Fibroblast of the aortic adventitia (primary cell): ENCODE measurements at regions not wholly inside any gene's neighbourhood (a gene's known extent, or its start where the extent isn't known, plus 50 kb on each side); places are given as distances from the start of the nearest gene placed in this dataset.

ENCODE experiments used
- DNase-seq: peaks from one replicate; pipeline ENCODE4 v3.0.0-alpha.2; 2010; ENCODE audit warnings: low read depth
- H3K4me3 ChIP-seq: 2 replicates; pipeline ENCODE4 v1.5.1; 2011; ENCODE audit warnings: low read depth, mild to moderate bottlenecking, control low read depth, low read length, moderate library complexity
- TF ChIP-seq, protein P1 (sequence below): IDR thresholded peaks from 2 replicates; pipeline ENCODE4 v1.5.1; 2011; ENCODE audit warnings: mild to moderate bottlenecking, low read length, control low read depth, inconsistent platforms; ENCODE audit not compliant: insufficient read depth

DNA sequence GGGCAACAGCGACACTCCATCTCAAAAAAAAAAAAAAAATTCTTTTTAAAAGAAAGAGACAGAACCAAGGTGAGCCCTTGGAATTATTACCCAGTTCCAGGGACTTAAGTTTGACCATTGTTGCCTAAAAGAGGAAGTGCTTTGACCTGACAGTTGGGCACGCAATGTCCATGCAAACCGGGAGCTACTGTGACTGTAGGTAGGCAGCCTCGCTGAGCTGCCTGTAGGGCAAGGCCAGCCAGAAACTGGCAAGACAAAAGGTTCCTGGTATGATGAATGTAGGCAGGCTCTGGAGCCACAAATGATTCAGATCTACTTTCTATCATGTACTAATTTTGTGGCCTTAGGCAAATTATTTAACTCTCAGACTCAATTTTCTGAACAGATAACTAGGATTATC, 334.8 kb upstream of the ZNF462 start:
- no peak for DNase-seq
- TF ChIP-seq, protein P1, sequence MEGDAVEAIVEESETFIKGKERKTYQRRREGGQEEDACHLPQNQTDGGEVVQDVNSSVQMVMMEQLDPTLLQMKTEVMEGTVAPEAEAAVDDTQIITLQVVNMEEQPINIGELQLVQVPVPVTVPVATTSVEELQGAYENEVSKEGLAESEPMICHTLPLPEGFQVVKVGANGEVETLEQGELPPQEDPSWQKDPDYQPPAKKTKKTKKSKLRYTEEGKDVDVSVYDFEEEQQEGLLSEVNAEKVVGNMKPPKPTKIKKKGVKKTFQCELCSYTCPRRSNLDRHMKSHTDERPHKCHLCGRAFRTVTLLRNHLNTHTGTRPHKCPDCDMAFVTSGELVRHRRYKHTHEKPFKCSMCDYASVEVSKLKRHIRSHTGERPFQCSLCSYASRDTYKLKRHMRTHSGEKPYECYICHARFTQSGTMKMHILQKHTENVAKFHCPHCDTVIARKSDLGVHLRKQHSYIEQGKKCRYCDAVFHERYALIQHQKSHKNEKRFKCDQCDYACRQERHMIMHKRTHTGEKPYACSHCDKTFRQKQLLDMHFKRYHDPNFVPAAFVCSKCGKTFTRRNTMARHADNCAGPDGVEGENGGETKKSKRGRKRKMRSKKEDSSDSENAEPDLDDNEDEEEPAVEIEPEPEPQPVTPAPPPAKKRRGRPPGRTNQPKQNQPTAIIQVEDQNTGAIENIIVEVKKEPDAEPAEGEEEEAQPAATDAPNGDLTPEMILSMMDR: no peak

DNA sequence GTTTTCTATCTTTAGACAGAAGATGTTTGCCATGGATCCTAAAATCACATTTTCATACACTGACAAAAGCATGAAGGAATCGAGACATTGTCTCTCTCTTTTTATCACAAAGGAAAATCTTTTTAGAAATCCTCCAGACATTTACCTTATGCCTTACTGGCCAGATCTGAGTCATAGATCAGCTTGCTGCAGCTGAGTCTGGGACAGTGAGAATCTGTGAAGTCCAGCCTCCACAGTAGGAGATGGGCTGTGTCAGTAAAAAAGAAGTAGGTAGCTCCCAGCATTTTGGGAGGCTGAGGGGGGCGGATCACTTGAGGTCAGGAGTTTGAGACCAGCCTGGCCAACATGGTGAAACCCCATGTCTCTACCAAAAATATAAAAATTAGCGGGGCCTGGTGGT, 333.4 kb upstream of the ZNF462 start:
- TF ChIP-seq, protein P1: no peak
- H3K4me3 ChIP-seq: no peak overlapping the region
- DNase-seq: no peak

More for the DNA sequence above, 334.8 kb upstream of the ZNF462 start:
- H3K4me3 ChIP-seq: no peak overlapping the region

DNA sequence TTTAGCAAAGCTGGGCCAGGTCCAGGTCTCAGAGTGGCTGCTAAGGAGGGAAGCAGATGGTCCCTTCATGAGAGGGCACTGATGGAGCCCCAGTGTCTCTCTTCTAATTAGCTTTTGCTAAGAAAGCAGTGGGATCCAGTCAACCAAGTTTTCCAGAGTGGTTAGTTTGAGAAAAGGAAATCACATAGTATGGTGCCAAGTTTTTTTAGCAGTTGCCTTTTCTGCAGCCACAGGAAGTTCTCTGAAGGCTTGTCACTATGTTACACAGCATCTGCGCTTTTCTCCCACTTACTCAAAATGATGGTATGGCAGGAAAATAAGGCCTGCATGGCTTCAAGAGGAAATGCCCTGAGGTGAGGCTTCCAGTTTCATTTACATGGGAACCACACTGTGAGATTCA, 331.5 kb upstream of the ZNF462 start:
- TF ChIP-seq, protein P1: no peak
- H3K4me3 ChIP-seq: no peak overlapping the region
- no peak for DNase-seq

DNA sequence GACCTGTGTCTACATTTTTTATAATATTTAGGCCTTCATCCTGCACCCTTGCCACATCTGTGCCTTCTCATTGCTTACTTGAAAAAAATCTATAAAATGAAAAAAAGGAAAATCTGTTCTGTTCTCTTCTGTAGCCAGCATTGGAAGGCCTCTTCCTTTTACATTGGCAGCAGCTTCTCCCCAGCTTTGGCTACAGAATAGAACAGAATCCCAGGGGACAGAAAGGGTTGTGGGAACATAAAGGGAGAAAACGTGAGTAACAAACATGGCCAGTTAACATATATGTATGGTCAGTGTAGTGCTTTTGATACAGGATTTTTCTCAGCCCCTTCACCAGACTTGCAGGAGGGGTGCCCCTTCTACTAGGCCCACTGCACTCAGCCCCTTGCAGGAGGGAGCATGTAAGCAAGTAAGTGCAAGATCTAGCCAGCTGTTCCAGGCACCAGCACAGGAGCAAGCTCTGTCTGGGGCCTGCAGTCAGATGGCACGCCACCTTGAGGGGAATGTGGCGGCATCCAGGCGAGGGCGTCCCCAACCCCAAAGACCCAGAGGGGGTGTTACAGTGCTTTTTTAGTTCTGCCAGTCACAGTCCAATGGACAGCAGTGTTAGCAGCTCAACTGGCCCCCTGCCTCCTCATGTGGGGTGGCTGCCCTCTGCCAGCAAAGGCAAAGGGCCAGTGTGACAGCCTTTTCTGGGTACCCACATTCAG, 330.5 kb upstream of the ZNF462 start:
- no peak overlapping the region for H3K4me3 ChIP-seq
- TF ChIP-seq, protein P1: no peak
- no peak for DNase-seq

DNA sequence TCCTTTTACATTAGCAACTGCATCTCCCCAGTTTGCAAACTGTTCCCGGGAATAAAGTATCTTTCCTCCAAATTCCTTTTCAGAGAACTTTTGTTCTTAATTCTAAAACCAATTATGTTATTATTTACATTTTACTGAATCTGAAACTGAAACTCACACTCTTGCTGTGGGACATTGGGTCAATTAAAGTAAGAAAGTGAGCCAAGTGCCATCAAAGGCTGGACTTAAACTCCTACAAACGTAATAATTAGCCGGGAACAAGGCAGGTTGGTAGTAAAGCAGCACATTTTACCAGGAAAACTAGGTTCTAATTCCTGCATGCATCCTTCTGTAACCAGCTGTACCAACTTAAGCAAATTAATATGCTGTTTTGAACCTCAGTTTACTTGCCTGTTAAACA, 328.2 kb upstream of the ZNF462 start:
- TF ChIP-seq, protein P1: no peak
- H3K4me3 ChIP-seq: no peak overlapping the region
- no peak for DNase-seq

DNA sequence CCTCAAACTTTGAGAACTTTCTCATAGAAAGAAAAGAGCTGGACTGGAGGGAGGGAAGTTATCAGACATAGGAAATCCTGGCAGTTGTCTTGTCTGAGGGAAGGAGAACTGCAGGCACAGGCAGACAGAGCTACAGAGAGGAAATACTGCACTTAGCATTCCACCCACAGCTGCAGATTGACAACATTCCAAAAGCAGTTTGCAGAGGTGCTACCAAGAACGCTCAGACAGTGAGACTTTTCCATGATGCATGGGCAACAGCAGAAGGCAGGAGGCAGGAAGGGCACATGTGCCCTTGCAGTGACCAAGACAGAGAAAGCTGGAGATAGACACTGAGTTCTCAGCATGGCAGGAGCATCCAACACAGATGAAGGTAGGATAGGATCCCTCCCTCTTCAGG, 327.5 kb upstream of the ZNF462 start:
- no peak overlapping the region for H3K4me3 ChIP-seq
- DNase-seq: no peak
- TF ChIP-seq, protein P1: no peak

DNA sequence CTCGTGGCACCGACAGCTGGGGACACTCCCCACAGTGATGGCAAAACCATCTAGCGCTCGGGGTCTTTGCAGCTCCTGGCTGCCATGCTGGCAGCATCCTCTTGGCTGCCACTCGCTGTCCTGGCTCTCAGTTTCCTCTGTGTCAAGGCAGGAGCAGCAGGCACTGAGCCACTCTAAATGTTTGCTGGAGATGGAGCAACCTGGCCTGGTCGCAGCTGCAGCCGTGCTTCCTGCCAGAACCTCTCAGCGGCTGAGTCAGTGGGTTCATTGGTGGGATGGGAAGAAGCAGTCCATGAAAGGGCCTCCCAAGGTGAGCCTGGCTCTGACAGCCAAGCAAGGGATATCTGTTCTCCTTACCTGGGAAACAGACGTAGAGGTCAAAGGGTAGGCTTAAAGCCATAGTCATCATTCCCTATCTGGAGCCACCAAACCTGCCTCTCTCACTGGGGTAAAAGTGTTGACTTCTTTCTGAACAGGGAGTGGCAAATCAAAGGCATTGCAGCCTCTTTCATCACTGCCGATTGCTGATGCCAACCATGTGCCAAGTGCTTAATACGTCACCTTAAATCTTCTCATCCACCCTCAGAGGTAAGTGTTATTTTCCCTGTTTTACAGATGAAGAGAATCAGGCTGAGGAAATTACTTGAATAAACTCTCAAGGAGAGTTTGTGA, 304.8 kb upstream of the ZNF462 start:
- DNase-seq: no peak
- TF ChIP-seq, protein P1: no peak
- H3K4me3 ChIP-seq: no peak overlapping the region
